ENCODE measurements at regions not wholly inside any gene's neighbourhood (a gene's known extent, or its start where the extent isn't known, plus 50 kb on each side); places are given as distances from the start of the nearest gene placed in this dataset.
"Not testable (repeated sequence)": the region's sequence is repeated elsewhere in the genome, so short reads cannot be mapped to it uniquely, and the experiment has no call there.

GRCh38 chr10:108601851-108602250 is 1321.5 kb downstream of the XPNPEP1 start:
- H3K9ac ChIP-seq (ENCODE audit: low read length): no peak overlapping the region
- no peaks in the 10 kb centered on the region for H3K9me3 ChIP-seq (ENCODE audit: control insufficient read depth, low read length)
- H3K36me3 ChIP-seq (ENCODE audit: control insufficient read depth, insufficient read depth, low read length): no peaks in the 10 kb centered on the region
- no peaks in the 10 kb centered on the region for H3K4me1 ChIP-seq (ENCODE audit: control insufficient read depth, insufficient read depth, low read length)
- no peak overlapping the region for H3K4me3 ChIP-seq (ENCODE audit: low read length)
- no peaks in the 10 kb centered on the region for H3K27me3 ChIP-seq (ENCODE audit: control insufficient read depth, insufficient read depth, low read length)

- not testable (repeated sequence) for H3K4me3 ChIP-seq (ENCODE audit: low read length); H3K9me3 ChIP-seq (ENCODE audit: control insufficient read depth, low read length); H3K4me1 ChIP-seq (ENCODE audit: control insufficient read depth, insufficient read depth, low read length); H3K27me3 ChIP-seq (ENCODE audit: control insufficient read depth, insufficient read depth, low read length); H3K9ac ChIP-seq (ENCODE audit: low read length); H3K36me3 ChIP-seq (ENCODE audit: control insufficient read depth, insufficient read depth, low read length)
Measured at GRCh38 chr10:108600511-108600910, 1322.8 kb downstream of the XPNPEP1 start.

- not testable (repeated sequence) for H3K36me3 ChIP-seq (ENCODE audit: control insufficient read depth, insufficient read depth, low read length); H3K9ac ChIP-seq (ENCODE audit: low read length); H3K9me3 ChIP-seq (ENCODE audit: control insufficient read depth, low read length); H3K27me3 ChIP-seq (ENCODE audit: control insufficient read depth, insufficient read depth, low read length); H3K4me1 ChIP-seq (ENCODE audit: control insufficient read depth, insufficient read depth, low read length); H3K4me3 ChIP-seq (ENCODE audit: low read length)
Measured at GRCh38 chr10:108599317-108599716, 1324.0 kb downstream of the XPNPEP1 start.

- no peaks in the 10 kb centered on the region for H3K27me3 ChIP-seq (ENCODE audit: control insufficient read depth, insufficient read depth, low read length)
- no peaks in the 10 kb centered on the region for H3K36me3 ChIP-seq (ENCODE audit: control insufficient read depth, insufficient read depth, low read length)
- no peak overlapping the region for H3K4me3 ChIP-seq (ENCODE audit: low read length)
- H3K9ac ChIP-seq (ENCODE audit: low read length): no peak overlapping the region
- H3K9me3 ChIP-seq (ENCODE audit: control insufficient read depth, low read length): no peaks in the 10 kb centered on the region
- H3K4me1 ChIP-seq (ENCODE audit: control insufficient read depth, insufficient read depth, low read length): no peaks in the 10 kb centered on the region
Measured at GRCh38 chr10:108598831-108599230, 1324.5 kb downstream of the XPNPEP1 start.

- H3K4me3 ChIP-seq (ENCODE audit: low read length): no peak overlapping the region
- H3K27me3 ChIP-seq (ENCODE audit: control insufficient read depth, insufficient read depth, low read length): no peaks in the 10 kb centered on the region
- H3K9ac ChIP-seq (ENCODE audit: low read length): no peak overlapping the region
- no peaks in the 10 kb centered on the region for H3K36me3 ChIP-seq (ENCODE audit: control insufficient read depth, insufficient read depth, low read length)
- H3K9me3 ChIP-seq (ENCODE audit: control insufficient read depth, low read length): no peaks in the 10 kb centered on the region
- no peaks in the 10 kb centered on the region for H3K4me1 ChIP-seq (ENCODE audit: control insufficient read depth, insufficient read depth, low read length)
Measured at GRCh38 chr10:108598320-108598695, 1325.0 kb downstream of the XPNPEP1 start.

- H3K4me1 ChIP-seq (ENCODE audit: control insufficient read depth, insufficient read depth, low read length): no peaks in the 10 kb centered on the region
Measured at GRCh38 chr10:108597657-108598319, 1325.5 kb downstream of the XPNPEP1 start.

GRCh38 chr10:108597031-108597430 is 1326.3 kb downstream of the XPNPEP1 start:
- no peaks in the 10 kb centered on the region for H3K9me3 ChIP-seq (ENCODE audit: control insufficient read depth, low read length)
- no peak overlapping the region for H3K9ac ChIP-seq (ENCODE audit: low read length)
- H3K27me3 ChIP-seq (ENCODE audit: control insufficient read depth, insufficient read depth, low read length): no peaks in the 10 kb centered on the region
- no peak overlapping the region for H3K4me3 ChIP-seq (ENCODE audit: low read length)
- no peaks in the 10 kb centered on the region for H3K36me3 ChIP-seq (ENCODE audit: control insufficient read depth, insufficient read depth, low read length)
- no peaks in the 10 kb centered on the region for H3K4me1 ChIP-seq (ENCODE audit: control insufficient read depth, insufficient read depth, low read length)

More at GRCh38 chr10:108597657-108598319, 1325.5 kb downstream of the XPNPEP1 start:
- no peak overlapping the region for H3K4me3 ChIP-seq (ENCODE audit: low read length)
- no peaks in the 10 kb centered on the region for H3K36me3 ChIP-seq (ENCODE audit: control insufficient read depth, insufficient read depth, low read length)
- no peaks in the 10 kb centered on the region for H3K27me3 ChIP-seq (ENCODE audit: control insufficient read depth, insufficient read depth, low read length)
- no peak overlapping the region for H3K9ac ChIP-seq (ENCODE audit: low read length)
- H3K9me3 ChIP-seq (ENCODE audit: control insufficient read depth, low read length): no peaks in the 10 kb centered on the region

GRCh38 chr10:108592956-108593355 is 1330.4 kb downstream of the XPNPEP1 start:
- Histone ChIP-seq H3K4me1 (ENCODE audit: control insufficient read depth, insufficient read depth, low read length) (no peaks in the 10 kb centered on the region), H3K36me3 (ENCODE audit: control insufficient read depth, insufficient read depth, low read length) (no peaks in the 10 kb centered on the region), H3K27me3 (ENCODE audit: control insufficient read depth, insufficient read depth, low read length) (no peaks in the 10 kb centered on the region), H3K4me3 (ENCODE audit: low read length) (no peak overlapping the region), H3K9me3 (ENCODE audit: control insufficient read depth, low read length) (no peaks in the 10 kb centered on the region), H3K9ac (ENCODE audit: low read length) (no peak overlapping the region)

GRCh38 chr10:108591417-108591816 is 1331.9 kb downstream of the XPNPEP1 start:
- H3K36me3 ChIP-seq (ENCODE audit: control insufficient read depth, insufficient read depth, low read length): no peaks in the 10 kb centered on the region
- no peaks in the 10 kb centered on the region for H3K27me3 ChIP-seq (ENCODE audit: control insufficient read depth, insufficient read depth, low read length)
- H3K9ac ChIP-seq (ENCODE audit: low read length): no peak overlapping the region
- no peaks in the 10 kb centered on the region for H3K4me1 ChIP-seq (ENCODE audit: control insufficient read depth, insufficient read depth, low read length)
- no peaks in the 10 kb centered on the region for H3K9me3 ChIP-seq (ENCODE audit: control insufficient read depth, low read length)
- no peak overlapping the region for H3K4me3 ChIP-seq (ENCODE audit: low read length)

GRCh38 chr10:108586424-108586823 is 1336.9 kb downstream of the XPNPEP1 start:
- Histone ChIP-seq H3K4me3 (ENCODE audit: low read length) (no peak overlapping the region), H3K4me1 (ENCODE audit: control insufficient read depth, insufficient read depth, low read length) (no peaks in the 10 kb centered on the region), H3K36me3 (ENCODE audit: control insufficient read depth, insufficient read depth, low read length) (no peaks in the 10 kb centered on the region), H3K9ac (ENCODE audit: low read length) (no peak overlapping the region), H3K9me3 (ENCODE audit: control insufficient read depth, low read length) (no peaks in the 10 kb centered on the region), H3K27me3 (ENCODE audit: control insufficient read depth, insufficient read depth, low read length) (no peaks in the 10 kb centered on the region)

- H3K9me3 ChIP-seq (ENCODE audit: control insufficient read depth, low read length): no peaks in the 10 kb centered on the region
Measured at GRCh38 chr10:108583877-108584276, 1339.4 kb downstream of the XPNPEP1 start.

GRCh38 chr10:108582888-108583287 is 1340.4 kb downstream of the XPNPEP1 start:
- no peaks in the 10 kb centered on the region for H3K4me1 ChIP-seq (ENCODE audit: control insufficient read depth, insufficient read depth, low read length)
- H3K36me3 ChIP-seq (ENCODE audit: control insufficient read depth, insufficient read depth, low read length): no peaks in the 10 kb centered on the region
- H3K4me3 ChIP-seq (ENCODE audit: low read length): no peak overlapping the region
- H3K9me3 ChIP-seq (ENCODE audit: control insufficient read depth, low read length): no peaks in the 10 kb centered on the region
- no peaks in the 10 kb centered on the region for H3K27me3 ChIP-seq (ENCODE audit: control insufficient read depth, insufficient read depth, low read length)
- H3K9ac ChIP-seq (ENCODE audit: low read length): no peak overlapping the region

More at GRCh38 chr10:108583877-108584276, 1339.4 kb downstream of the XPNPEP1 start:
- Histone ChIP-seq H3K27me3 (ENCODE audit: control insufficient read depth, insufficient read depth, low read length) (no peaks in the 10 kb centered on the region), H3K36me3 (ENCODE audit: control insufficient read depth, insufficient read depth, low read length) (no peaks in the 10 kb centered on the region), H3K9ac (ENCODE audit: low read length) (no peak overlapping the region), H3K4me3 (ENCODE audit: low read length) (no peak overlapping the region), H3K4me1 (ENCODE audit: control insufficient read depth, insufficient read depth, low read length) (no peaks in the 10 kb centered on the region)

GRCh38 chr10:108582387-108582786 is 1340.9 kb downstream of the XPNPEP1 start:
- Histone ChIP-seq H3K4me3 (ENCODE audit: low read length) (no peak overlapping the region), H3K36me3 (ENCODE audit: control insufficient read depth, insufficient read depth, low read length) (no peaks in the 10 kb centered on the region), H3K27me3 (ENCODE audit: control insufficient read depth, insufficient read depth, low read length) (no peaks in the 10 kb centered on the region), H3K4me1 (ENCODE audit: control insufficient read depth, insufficient read depth, low read length) (no peaks in the 10 kb centered on the region), H3K9ac (ENCODE audit: low read length) (no peak overlapping the region), H3K9me3 (ENCODE audit: control insufficient read depth, low read length) (no peaks in the 10 kb centered on the region)

All from mucosa of stomach (tissue), 1 donor.